Neuronal stem cell (in vitro differentiated cells): ENCODE measurements at regions not wholly inside any gene's neighbourhood (a gene's known extent, or its start where the extent isn't known, plus 50 kb on each side); places are given as distances from the start of the nearest gene placed in this dataset.
"Not testable (repeated sequence)": the region's sequence is repeated elsewhere in the genome, so short reads cannot be mapped to it uniquely, and the experiment has no call there.

Source experiments
- DNase-seq: peaks from one replicate; pipeline ENCODE4 v3.0.0-alpha.2; 2013; ENCODE audit warnings: low spot score
- H2AFZ ChIP-seq: one replicate; pipeline ENCODE4 v1.6.1; 2013; ENCODE audit warnings: mild to moderate bottlenecking, low read length, inconsistent platforms
- H2AK5ac ChIP-seq: 2 replicates; pipeline ENCODE4 v1.6.1; 2013; ENCODE audit warnings: low read depth, mild to moderate bottlenecking, inconsistent platforms, low read length, moderate library complexity, mixed read lengths
- H2BK120ac ChIP-seq: 2 replicates; pipeline ENCODE4 v1.6.1; 2013; ENCODE audit warnings: low read depth, mild to moderate bottlenecking, inconsistent platforms, low read length, moderate library complexity, mixed read lengths
- H2BK12ac ChIP-seq: one replicate; pipeline ENCODE4 v1.6.1; 2013; ENCODE audit warnings: low read length, inconsistent platforms
- H2BK15ac ChIP-seq: 2 replicates; pipeline ENCODE4 v1.6.1; 2013; ENCODE audit warnings: mild to moderate bottlenecking, low read length, inconsistent platforms, mixed read lengths
- H2BK5ac ChIP-seq: one replicate; pipeline ENCODE4 v1.6.1; 2013; ENCODE audit warnings: inconsistent platforms, mild to moderate bottlenecking, low read length, moderate library complexity
- H3K14ac ChIP-seq: one replicate; pipeline ENCODE4 v1.6.1; 2013; ENCODE audit warnings: low read length, inconsistent platforms
- H3K18ac ChIP-seq: 2 replicates; pipeline ENCODE4 v1.6.1; 2013; ENCODE audit warnings: low read length, inconsistent platforms
- H3K23ac ChIP-seq: 2 replicates; pipeline ENCODE4 v1.6.1; 2013; ENCODE audit warnings: low read depth, mild to moderate bottlenecking, mixed read lengths, low read length, inconsistent platforms; ENCODE audit not compliant: poor library complexity
- H3K27ac ChIP-seq: replicated peaks from 3 replicates; pipeline ENCODE4 v1.5.1; 2013; ENCODE audit warnings: low read length, inconsistent platforms
- H3K27me3 ChIP-seq, 3 experiments: 2 replicates each; pipeline ENCODE4 v1.6.1; 2013; ENCODE audit warnings: low read length in 3 of 3, mild to moderate bottlenecking in 2 of 3, inconsistent platforms in 1 of 3, low read depth in 1 of 3, mixed read lengths in 1 of 3, moderate library complexity in 1 of 3; ENCODE audit not compliant: control insufficient read depth in 3 of 3, insufficient read depth in 3 of 3
- H3K36me3 ChIP-seq, 2 donors: replicated peaks in 1 of 2; 2 replicates each; pipeline ENCODE4 v1.6.1; 2013; ENCODE audit warnings: low read length in 2 of 2; ENCODE audit not compliant: control insufficient read depth in 2 of 2, insufficient read depth in 2 of 2
- H3K4ac ChIP-seq: 2 replicates; pipeline ENCODE4 v1.6.1; 2013; ENCODE audit warnings: inconsistent platforms, mild to moderate bottlenecking, low read length, moderate library complexity
- H3K4me1 ChIP-seq, 2 donors: 1 replicate in 1 of 2; 2 replicates in 1 of 2; pipeline ENCODE4 v1.6.1; 2013; ENCODE audit warnings: low read length in 2 of 2, low read depth in 1 of 2; ENCODE audit not compliant: control insufficient read depth in 2 of 2, insufficient read depth in 1 of 2
- H3K4me2 ChIP-seq: one replicate; pipeline ENCODE4 v1.6.1; 2013; ENCODE audit warnings: mild to moderate bottlenecking, low read length, inconsistent platforms; ENCODE audit not compliant: insufficient read depth, poor library complexity, severe bottlenecking
- H3K4me3 ChIP-seq, 2 donors: 2 replicates each; pipeline ENCODE4 v1.5.1; 2013; ENCODE audit warnings: low read length in 2 of 2, mild to moderate bottlenecking in 2 of 2, inconsistent platforms in 1 of 2, moderate library complexity in 1 of 2
- H3K79me1 ChIP-seq: one replicate; pipeline ENCODE4 v1.6.1; 2013; ENCODE audit warnings: low read depth, mild to moderate bottlenecking, inconsistent platforms, low read length, moderate library complexity
- H3K9ac ChIP-seq: one replicate; pipeline ENCODE4 v1.6.1; 2013; ENCODE audit warnings: mild to moderate bottlenecking, low read depth, low read length, inconsistent platforms; ENCODE audit not compliant: poor library complexity
- H3K9me3 ChIP-seq, 2 donors: replicated peaks in 1 of 2; 2 replicates each; pipeline versions ENCODE3 to v1.6.1; 2013; ENCODE audit warnings: low read length in 2 of 2, mild to moderate bottlenecking in 2 of 2, inconsistent platforms in 1 of 2, low read depth in 1 of 2, mixed read lengths in 1 of 2, moderate library complexity in 1 of 2; ENCODE audit not compliant: control insufficient read depth in 2 of 2, insufficient read depth in 1 of 2
- H4K8ac ChIP-seq: one replicate; pipeline ENCODE4 v1.6.1; 2013; ENCODE audit warnings: low read depth, mild to moderate bottlenecking, inconsistent platforms, low read length, moderate library complexity
- H4K91ac ChIP-seq: one replicate; pipeline ENCODE4 v1.6.1; 2013; ENCODE audit warnings: low read length, low read depth, mild to moderate bottlenecking, inconsistent platforms; ENCODE audit not compliant: poor library complexity
- WGBS, 2 donors: extraction: QIAGEN DNeasy Blood & Tissue Kit; methylation state at CpG; one replicate each; pipeline ENCODE4 v1.1.7; 2013; ENCODE audit warnings: missing lambda C conversion rate in 2 of 2, mixed read lengths in 1 of 2; ENCODE audit not compliant: insufficient read length in 2 of 2, insufficient replicate concordance in 1 of 2; ENCODE audit errors: extremely low coverage in 2 of 2; 5-methylcytosine and 5-hydroxymethylcytosine counted together

- not testable (repeated sequence) for H2AFZ ChIP-seq, H3K18ac ChIP-seq, H3K27ac ChIP-seq, H2BK5ac ChIP-seq, H3K4me2 ChIP-seq, H3K4ac ChIP-seq, H4K8ac ChIP-seq, H3K4me1 ChIP-seq, H3K27me3 ChIP-seq, H3K14ac ChIP-seq, H3K23ac ChIP-seq, H3K4me3 ChIP-seq, H3K9me3 ChIP-seq, H2BK12ac ChIP-seq, H2BK15ac ChIP-seq, H3K9ac ChIP-seq, H4K91ac ChIP-seq, H3K36me3 ChIP-seq, H3K79me1 ChIP-seq, H2AK5ac ChIP-seq, H2BK120ac ChIP-seq, DNase-seq
- WGBS, 2 donors = no CpG with 5 or more reads among the region's 4 CpGs
These were observed 314.9 kb downstream of the ADGRD1 start for GRCh38 chr12:131268571-131268970.

DNA sequence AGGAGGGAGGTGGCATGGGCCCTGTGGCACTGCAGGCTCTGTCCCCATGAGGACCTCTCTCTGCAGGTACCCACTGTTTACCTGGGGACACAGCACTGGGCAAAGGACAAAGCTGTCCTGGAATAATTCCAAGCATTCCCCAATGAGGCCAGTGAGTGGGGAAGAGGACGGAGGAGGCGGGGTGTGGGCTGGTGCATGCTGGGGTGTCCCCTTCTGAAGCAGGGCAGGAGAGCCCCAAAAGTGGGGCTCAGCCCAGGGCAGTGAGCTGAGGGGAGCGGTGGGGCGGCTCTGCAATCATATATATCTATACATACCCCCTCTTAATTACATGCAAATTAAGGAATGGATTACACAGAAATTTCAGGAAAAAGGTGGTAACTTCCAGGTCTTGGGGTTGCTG lies 315.8 kb downstream of the ADGRD1 start:
- Histone ChIP-seq H2AK5ac (no peak overlapping the region), H3K36me3 (no peaks in the 10 kb centered on the region), H3K4me2 (no peak overlapping the region), H3K18ac (no peak overlapping the region), H3K27me3 (peaks cover 0 to 3% (median 0%) of the 10 kb centered on the region in 3 experiments), H2BK5ac (no peak overlapping the region), H3K14ac (no peak overlapping the region), H2AFZ (no peak overlapping the region), H3K9me3 (no peaks in the 10 kb centered on the region), H2BK15ac (no peak overlapping the region), H3K27ac (no peak overlapping the region), H3K4me1 (peaks cover 2 to 4% of the 10 kb centered on the region in 2 donors), H3K79me1 (peaks cover 2% of the 10 kb centered on the region), H3K4me3 (no peak overlapping the region), H2BK12ac (no peak overlapping the region), H4K8ac (no peak overlapping the region), H2BK120ac (no peak overlapping the region), H3K23ac (no peak overlapping the region), H3K4ac (no peak overlapping the region), H4K91ac (no peak overlapping the region), H3K9ac (no peak overlapping the region)
- no peak for DNase-seq
- WGBS, 2 donors = no CpG with 5 or more reads among the region's 4 CpGs

DNA sequence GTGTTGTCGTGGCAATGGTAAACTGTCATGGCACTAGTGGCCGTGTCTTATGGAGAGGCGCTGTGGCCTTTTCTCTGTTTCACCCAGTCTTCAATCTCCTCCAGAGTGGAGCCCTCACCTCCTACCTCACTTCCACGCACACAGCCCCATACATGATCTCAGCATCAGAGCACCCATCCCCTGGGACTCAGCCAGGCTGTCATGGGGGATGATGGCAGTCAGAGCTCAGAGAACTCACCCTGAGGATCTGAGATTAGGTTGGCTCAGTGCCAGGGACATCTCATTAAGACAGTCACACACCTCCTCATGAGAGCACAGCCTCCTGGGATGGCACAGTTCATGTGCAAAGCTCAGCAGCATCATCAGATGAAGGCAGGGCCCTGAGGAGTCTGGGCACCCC lies 316.3 kb downstream of the ADGRD1 start:
- not testable (repeated sequence) for H3K4me3 ChIP-seq, H3K4ac ChIP-seq, H2BK12ac ChIP-seq, H2AFZ ChIP-seq, H4K91ac ChIP-seq, H2BK120ac ChIP-seq, H3K9ac ChIP-seq, H3K79me1 ChIP-seq, H3K36me3 ChIP-seq, H3K23ac ChIP-seq, H4K8ac ChIP-seq, H3K27ac ChIP-seq, H3K14ac ChIP-seq, H3K4me1 ChIP-seq, H3K27me3 ChIP-seq, DNase-seq, H2AK5ac ChIP-seq, H3K4me2 ChIP-seq, H3K18ac ChIP-seq, H3K9me3 ChIP-seq, H2BK5ac ChIP-seq, H2BK15ac ChIP-seq
- no CpG with 5 or more reads among the region's 4 CpGs for WGBS, 2 donors

DNA sequence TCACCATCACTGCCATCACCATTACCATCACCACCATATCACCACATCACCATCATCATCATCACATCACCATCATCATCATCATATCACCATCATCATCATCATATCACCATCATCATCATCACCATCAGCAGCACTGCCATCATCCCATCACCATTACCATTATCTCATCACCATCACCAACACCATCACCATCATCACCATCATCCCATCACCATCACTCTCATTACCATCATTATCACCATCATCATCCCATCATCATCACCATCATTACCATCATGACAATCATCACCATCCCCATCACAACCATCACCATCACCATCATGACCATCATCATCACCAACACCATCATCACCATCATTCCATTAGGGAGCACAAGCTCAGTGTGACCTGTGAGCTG lies 318.0 kb downstream of the ADGRD1 start:
- no peak for DNase-seq
- H4K8ac ChIP-seq = no peak overlapping the region
- H3K9me3 ChIP-seq = no peaks in the 10 kb centered on the region
- peak overlapping the region; percentile 15 for H3K9ac ChIP-seq
- H2BK5ac ChIP-seq = no peak overlapping the region
- no peak overlapping the region for H4K91ac ChIP-seq
- no peak overlapping the region for H2BK12ac ChIP-seq
- H3K23ac ChIP-seq = no peak overlapping the region
- H3K4me2 ChIP-seq = no peak overlapping the region
- H3K4me1 ChIP-seq = peaks cover 2 to 4% of the 10 kb centered on the region in 2 donors
- H3K36me3 ChIP-seq = no peaks in the 10 kb centered on the region
- no peak overlapping the region for H2BK15ac ChIP-seq
- no peak overlapping the region for H3K4ac ChIP-seq
- H2AFZ ChIP-seq = no peak overlapping the region
- H2AK5ac ChIP-seq = no peak overlapping the region
- H2BK120ac ChIP-seq = no peak overlapping the region
- peaks cover 0 to 5% (median 0%) of the 10 kb centered on the region in 3 experiments for H3K27me3 ChIP-seq
- no peaks in the 10 kb centered on the region for H3K79me1 ChIP-seq
- H3K27ac ChIP-seq = no peak overlapping the region
- H3K4me3 ChIP-seq = no peak overlapping the region
- no peak overlapping the region for H3K14ac ChIP-seq
- H3K18ac ChIP-seq = no peak overlapping the region
